DMS 273 (cell line): ENCODE measurements at regions not wholly inside any gene's neighbourhood (a gene's known extent, or its start where the extent isn't known, plus 50 kb on each side); places are given as distances from the start of the nearest gene placed in this dataset.
A peak's percentile ranks its signal among the peaks of the same experiment; 100 is the strongest.

Source experiments
- DNase-seq: peaks from one replicate; lab custom pipeline; 2025; ENCODE audit not compliant: unreplicated experiment; lab: John Stamatoyannopoulos, UW

- DNase-seq = no peak
These were observed 100.1 kb downstream of the HLX start for GRCh38 chr1:220979371-220979770.

- DNase-seq = no peak
These were observed 103.4 kb downstream of the HLX start for GRCh38 chr1:220982686-220983085.

GRCh38 chr1:220983877-220984635, 104.8 kb downstream of the HLX start:
- peak; percentile 75 for DNase-seq

GRCh38 chr1:220990427-220991339, 111.4 kb downstream of the HLX start:
- DNase-seq = peak; percentile 10

GRCh38 chr1:220991506-220991905, 112.3 kb downstream of the HLX start:
- no peak for DNase-seq

GRCh38 chr1:220991959-220992704, 112.9 kb downstream of the HLX start:
- no peak for DNase-seq

- DNase-seq = no peak
These were observed 113.4 kb downstream of the HLX start for GRCh38 chr1:220992705-220993052.

- DNase-seq = no peak
These were observed 115.4 kb downstream of the HLX start for GRCh38 chr1:220994671-220995070.

GRCh38 chr1:220997791-220998190, 118.5 kb downstream of the HLX start:
- no peak for DNase-seq

- no peak for DNase-seq
These were observed 120.9 kb downstream of the HLX start for GRCh38 chr1:220999872-221000863.

GRCh38 chr1:221001167-221001566, 121.9 kb downstream of the HLX start:
- no peak for DNase-seq

- DNase-seq = no peak
These were observed 123.4 kb downstream of the HLX start for GRCh38 chr1:221002601-221003000.

- no peak for DNase-seq
These were observed 131.9 kb downstream of the HLX start for GRCh38 chr1:221011145-221011544.

- DNase-seq = no peak
These were observed 132.9 kb downstream of the HLX start for GRCh38 chr1:221012120-221012519.

GRCh38 chr1:221013691-221014660, 134.7 kb downstream of the HLX start:
- no peak for DNase-seq

- no peak for DNase-seq
These were observed 136.0 kb downstream of the HLX start for GRCh38 chr1:221015159-221015790.

GRCh38 chr1:221016751-221017150, 137.5 kb downstream of the HLX start:
- DNase-seq = no peak

GRCh38 chr1:221018414-221018813, 139.2 kb downstream of the HLX start:
- no peak for DNase-seq

- no peak for DNase-seq
These were observed 143.1 kb downstream of the HLX start for GRCh38 chr1:221022331-221022730.
